MM.1S (cell line): ENCODE measurements at regions not wholly inside any gene's neighbourhood (a gene's known extent, or its start where the extent isn't known, plus 50 kb on each side); places are given as distances from the start of the nearest gene placed in this dataset.

ENCODE experiments used
- DNase-seq: peaks from one replicate; pipeline ENCODE4 v3.0.0-alpha.2; 2015
- H2AFZ ChIP-seq: fragments of 300-600 bp; sonication (generic); 2 replicates; pipeline ENCODE4 v1.6.0; 2016; ENCODE audit warnings: antibody characterized with exemption, low read length
- H3F3A ChIP-seq: fragments of 300-600 bp; sonication (generic); 2 replicates; pipeline ENCODE4 v1.6.1; 2016; ENCODE audit warnings: mild to moderate bottlenecking, antibody characterized with exemption, low read length, moderate library complexity, mixed read lengths; ENCODE audit not compliant: insufficient read depth
- H3K27ac ChIP-seq: fragments of 300-600 bp; sonication (generic); 2 replicates; pipeline ENCODE4 v1.5.1; 2016; ENCODE audit warnings: mild to moderate bottlenecking, low read length
- H3K27me3 ChIP-seq: fragments of 300-600 bp; sonication (generic); replicated peaks from 2 replicates; pipeline ENCODE4 v1.6.0; 2016; ENCODE audit warnings: low read length; ENCODE audit not compliant: insufficient read depth
- H3K36me3 ChIP-seq: fragments of 300-600 bp; sonication (generic); replicated peaks from 2 replicates; pipeline ENCODE4 v1.6.1; 2016; ENCODE audit warnings: mild to moderate bottlenecking, low read length, mixed read lengths; ENCODE audit not compliant: insufficient read depth
- H3K4me1 ChIP-seq: fragments of 300-600 bp; sonication (generic); 2 replicates; pipeline ENCODE4 v1.6.1; 2016; ENCODE audit warnings: low read length, mixed read lengths
- H3K4me2 ChIP-seq: fragments of 300-600 bp; sonication (generic); 2 replicates; pipeline ENCODE4 v1.6.0; 2016; ENCODE audit warnings: low read depth, low read length
- H3K4me3 ChIP-seq: fragments of 300-600 bp; sonication (generic); 2 replicates; pipeline ENCODE4 v1.5.1; 2016; ENCODE audit warnings: low read length, mixed read lengths
- H3K79me2 ChIP-seq: fragments of 300-600 bp; sonication (generic); 2 replicates; pipeline ENCODE4 v1.6.1; 2016; ENCODE audit warnings: mixed run types, low read length, mixed read lengths
- H3K9ac ChIP-seq: fragments of 300-600 bp; sonication (generic); 2 replicates; pipeline ENCODE4 v1.6.1; 2016; ENCODE audit warnings: low read length, mixed read lengths
- H3K9me2 ChIP-seq: fragments of 300-600 bp; sonication (generic); replicated peaks from 2 replicates; pipeline ENCODE4 v1.6.1; 2016; ENCODE audit warnings: mild to moderate bottlenecking, low read length, mixed read lengths; ENCODE audit not compliant: insufficient read depth
- H3K9me3 ChIP-seq: fragments of 300-600 bp; sonication (generic); replicated peaks from 2 replicates; pipeline ENCODE4 v1.6.1; 2016; ENCODE audit warnings: mild to moderate bottlenecking, low read length, mixed read lengths; ENCODE audit not compliant: insufficient read depth
- H4K20me1 ChIP-seq: fragments of 300-600 bp; sonication (generic); 2 replicates; pipeline ENCODE4 v1.6.1; 2016; ENCODE audit warnings: mild to moderate bottlenecking, low read length, moderate library complexity, mixed read lengths; ENCODE audit not compliant: insufficient read depth
- CTCF ChIP-seq: fragments of 300-600 bp; sonication (generic); IDR thresholded peaks from 2 replicates; pipeline ENCODE4 v1.5.1; 2016; ENCODE audit warnings: antibody characterized with exemption, low read length, mixed read lengths
- EZH2 ChIP-seq: fragments of 300-600 bp; sonication (generic); optimal IDR thresholded peaks from 2 replicates; pipeline ENCODE3; 2017; ENCODE audit warnings: low read depth, mild to moderate bottlenecking, antibody characterized with exemption, low read length, mixed read lengths
- EZH2phosphoT487 ChIP-seq: fragments of 300-600 bp; sonication (generic); IDR thresholded peaks from 2 replicates; pipeline ENCODE4 v1.6.1; 2018; ENCODE audit warnings: antibody characterized with exemption, low read length

GRCh38 chr2:187274146-187274545 lies 173.9 kb downstream of the CALCRL start:
- Histone ChIP-seq H3K27ac (no peak overlapping the region), H3K4me1 (no peaks in the 10 kb centered on the region), H3K9me2 (no peaks in the 10 kb centered on the region), H3F3A (no peaks in the 10 kb centered on the region), H3K9ac (no peak overlapping the region), H3K36me3 (no peaks in the 10 kb centered on the region), H3K4me3 (no peak overlapping the region), H4K20me1 (no peaks in the 10 kb centered on the region), H3K79me2 (no peaks in the 10 kb centered on the region), H3K9me3 (no peaks in the 10 kb centered on the region), H2AFZ (no peak overlapping the region), H3K27me3 (no peaks in the 10 kb centered on the region), H3K4me2 (no peak overlapping the region)
- no peak for DNase-seq
- TF ChIP-seq CTCF: no peak
- TF ChIP-seq EZH2: no peak
- no peak for TF ChIP-seq EZH2phosphoT487

GRCh38 chr2:187272255-187272654 lies 175.8 kb downstream of the CALCRL start:
- Histone ChIP-seq H3K4me1 (no peaks in the 10 kb centered on the region), H3K9me2 (no peaks in the 10 kb centered on the region), H3K4me3 (no peak overlapping the region), H3F3A (no peaks in the 10 kb centered on the region), H3K4me2 (no peak overlapping the region), H3K9ac (no peak overlapping the region), H3K27me3 (no peaks in the 10 kb centered on the region), H2AFZ (no peak overlapping the region), H4K20me1 (no peaks in the 10 kb centered on the region), H3K27ac (no peak overlapping the region), H3K79me2 (no peaks in the 10 kb centered on the region), H3K36me3 (no peaks in the 10 kb centered on the region), H3K9me3 (no peaks in the 10 kb centered on the region)
- DNase-seq: no peak
- no peak for TF ChIP-seq EZH2phosphoT487
- no peak for TF ChIP-seq EZH2

GRCh38 chr2:187271825-187272224 lies 176.2 kb downstream of the CALCRL start:
- H2AFZ ChIP-seq: no peak overlapping the region
- TF ChIP-seq EZH2: no peak
- no peak for TF ChIP-seq CTCF
- TF ChIP-seq EZH2phosphoT487: no peak
- H3K79me2 ChIP-seq: no peaks in the 10 kb centered on the region

GRCh38 chr2:187266645-187267044 lies 181.4 kb downstream of the CALCRL start:
- H3K79me2 ChIP-seq: no peaks in the 10 kb centered on the region
- H3K36me3 ChIP-seq: no peaks in the 10 kb centered on the region
- no peaks in the 10 kb centered on the region for H4K20me1 ChIP-seq
- no peak overlapping the region for H3K4me2 ChIP-seq
- H3K9ac ChIP-seq: no peak overlapping the region
- H3K9me2 ChIP-seq: no peaks in the 10 kb centered on the region
- TF ChIP-seq CTCF (no peak), EZH2phosphoT487 (no peak), EZH2 (no peak)
- H2AFZ ChIP-seq: no peak overlapping the region
- H3K4me3 ChIP-seq: no peak overlapping the region
- H3K4me1 ChIP-seq: no peaks in the 10 kb centered on the region
- no peaks in the 10 kb centered on the region for H3K27me3 ChIP-seq
- no peaks in the 10 kb centered on the region for H3F3A ChIP-seq
- no peaks in the 10 kb centered on the region for H3K9me3 ChIP-seq
- no peak for DNase-seq
- no peak overlapping the region for H3K27ac ChIP-seq

More at GRCh38 chr2:187271825-187272224, 176.2 kb downstream of the CALCRL start:
- no peak for DNase-seq
- no peak overlapping the region for H3K9ac ChIP-seq
- H3K4me3 ChIP-seq: no peak overlapping the region
- no peaks in the 10 kb centered on the region for H3F3A ChIP-seq
- no peaks in the 10 kb centered on the region for H3K27me3 ChIP-seq
- H3K9me2 ChIP-seq: no peaks in the 10 kb centered on the region
- H3K4me1 ChIP-seq: no peaks in the 10 kb centered on the region
- no peak overlapping the region for H3K27ac ChIP-seq
- no peaks in the 10 kb centered on the region for H3K36me3 ChIP-seq
- H3K9me3 ChIP-seq: no peaks in the 10 kb centered on the region
- H3K4me2 ChIP-seq: no peak overlapping the region
- no peaks in the 10 kb centered on the region for H4K20me1 ChIP-seq
